Erythroblast (primary cell): ENCODE measurements at regions not wholly inside any gene's neighbourhood (a gene's known extent, or its start where the extent isn't known, plus 50 kb on each side); places are given as distances from the start of the nearest gene placed in this dataset.

Experiments used
- GATA1 ChIP-seq: IDR thresholded peaks from 2 replicates; pipeline ENCODE4 v1.6.1; 2011; ENCODE audit warnings: low read depth, mild to moderate bottlenecking, control low read depth, low read length, moderate library complexity
- POLR2A ChIP-seq: IDR thresholded peaks from 2 replicates; pipeline ENCODE4 v1.6.1; 2011; ENCODE audit warnings: mild to moderate bottlenecking, low read length

DNA sequence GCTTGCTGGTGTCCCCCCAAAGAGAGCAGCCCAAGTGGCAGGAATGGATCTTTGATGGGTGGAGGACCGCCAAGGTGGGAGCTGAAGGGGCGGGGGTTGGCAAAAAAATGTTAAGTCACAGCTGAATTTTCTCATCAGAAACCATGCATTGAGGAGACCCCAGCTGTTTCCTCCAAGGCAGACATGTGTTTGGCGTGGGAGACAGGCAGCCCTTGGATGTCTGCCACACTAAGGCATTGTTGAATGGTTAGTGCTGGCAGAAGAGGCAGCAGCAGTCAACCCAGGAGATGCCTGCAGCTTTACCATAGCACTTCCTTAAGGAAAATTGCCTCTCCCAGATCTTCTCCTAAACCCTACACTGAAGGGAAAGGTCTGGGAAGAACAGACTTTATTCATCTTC lies 394.9 kb upstream of the CD180 start:
- TF ChIP-seq POLR2A (no peak), GATA1 (no peak)
